ENCODE measurements at regions not wholly inside any gene's neighbourhood (a gene's known extent, or its start where the extent isn't known, plus 50 kb on each side); places are given as distances from the start of the nearest gene placed in this dataset.

DNA sequence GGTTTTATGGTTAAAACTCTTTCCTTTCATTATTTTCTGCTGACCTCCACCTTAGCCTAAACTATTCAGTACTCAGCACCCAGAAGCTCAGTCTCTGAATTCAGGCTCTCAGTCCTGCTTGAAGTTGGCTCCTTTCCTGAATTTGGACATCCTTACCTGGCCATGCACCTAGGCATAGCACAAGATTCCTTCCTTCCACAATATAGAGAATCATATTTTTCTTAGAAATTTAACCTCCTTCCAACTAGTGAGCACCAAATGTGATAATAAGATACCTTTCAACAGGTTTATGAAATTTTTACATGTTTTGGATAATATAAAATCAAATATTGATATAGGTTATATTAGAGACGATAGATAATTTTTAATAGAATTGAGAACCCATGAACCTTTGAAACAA lies 905.6 kb upstream of the GHITM start:
- no peak for TF ChIP-seq POLR2AphosphoS5 (IDR thresholded peaks at IDR 0.05; ENCODE audit: insufficient read depth in 1 of 2, low read depth in 1 of 2)
- TF ChIP-seq, protein P1, sequence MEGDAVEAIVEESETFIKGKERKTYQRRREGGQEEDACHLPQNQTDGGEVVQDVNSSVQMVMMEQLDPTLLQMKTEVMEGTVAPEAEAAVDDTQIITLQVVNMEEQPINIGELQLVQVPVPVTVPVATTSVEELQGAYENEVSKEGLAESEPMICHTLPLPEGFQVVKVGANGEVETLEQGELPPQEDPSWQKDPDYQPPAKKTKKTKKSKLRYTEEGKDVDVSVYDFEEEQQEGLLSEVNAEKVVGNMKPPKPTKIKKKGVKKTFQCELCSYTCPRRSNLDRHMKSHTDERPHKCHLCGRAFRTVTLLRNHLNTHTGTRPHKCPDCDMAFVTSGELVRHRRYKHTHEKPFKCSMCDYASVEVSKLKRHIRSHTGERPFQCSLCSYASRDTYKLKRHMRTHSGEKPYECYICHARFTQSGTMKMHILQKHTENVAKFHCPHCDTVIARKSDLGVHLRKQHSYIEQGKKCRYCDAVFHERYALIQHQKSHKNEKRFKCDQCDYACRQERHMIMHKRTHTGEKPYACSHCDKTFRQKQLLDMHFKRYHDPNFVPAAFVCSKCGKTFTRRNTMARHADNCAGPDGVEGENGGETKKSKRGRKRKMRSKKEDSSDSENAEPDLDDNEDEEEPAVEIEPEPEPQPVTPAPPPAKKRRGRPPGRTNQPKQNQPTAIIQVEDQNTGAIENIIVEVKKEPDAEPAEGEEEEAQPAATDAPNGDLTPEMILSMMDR (IDR thresholded peaks at IDR 0.05): no peak

Measured in vagina (tissue), 2 donors.